HEK293 (cell line): ENCODE measurements at regions not wholly inside any gene's neighbourhood (a gene's known extent, or its start where the extent isn't known, plus 50 kb on each side); places are given as distances from the start of the nearest gene placed in this dataset.
A peak's percentile ranks its signal among the peaks of the same experiment; 100 is the strongest.

Experiments
- CTCF ChIA-PET: fragments of 350-600 bp; formaldehyde crosslinking; extraction: SDS; loops from one replicate; lab custom pipeline; 2021; ENCODE audit warnings: antibody characterized with exemption; lab: Yijun Ruan, JAX
- POLR2A ChIA-PET: fragments of 300-600 bp; formaldehyde crosslinking; extraction: SDS; loops from one replicate; lab custom pipeline; 2020; ENCODE audit warnings: antibody characterized with exemption, inconsistent platforms; lab: Yijun Ruan, JAX
- H3K27ac ChIP-seq: fragments of 200-500 bp; sonication (Bioruptor generic); 2 replicates; pipeline ENCODE4 v1.5.1; 2014; ENCODE audit warnings: low read depth, low read length, control low read depth, inconsistent platforms; ENCODE audit errors: extremely low read depth
- H3K36me3 ChIP-seq, 2 experiments: fragments of 200-500 bp in 1 of 2; sonication (Bioruptor generic) in 1 of 2; 1 replicate in 1 of 2; 2 replicates in 1 of 2; pipeline ENCODE4 v1.5.1; 2014 to 2017; ENCODE audit warnings: inconsistent platforms in 2 of 2, low read length in 2 of 2; ENCODE audit not compliant: control insufficient read depth in 2 of 2, insufficient read depth in 1 of 2
- H3K4me1 ChIP-seq: fragments of 200-500 bp; sonication (Bioruptor generic); 2 replicates; pipeline ENCODE4 v1.5.1; 2014; ENCODE audit warnings: mild to moderate bottlenecking, low read length, inconsistent platforms; ENCODE audit not compliant: control insufficient read depth, insufficient read depth
- H3K4me3 ChIP-seq: 2 replicates; pipeline ENCODE4 v1.5.1; 2011; ENCODE audit warnings: low read depth, mild to moderate bottlenecking, control low read depth, low read length, moderate library complexity
- H3K9me3 ChIP-seq: fragments of 200-500 bp; sonication (Bioruptor generic); 2 replicates; pipeline ENCODE4 v1.5.1; 2014; ENCODE audit warnings: low read depth, low read length, inconsistent platforms; ENCODE audit not compliant: control insufficient read depth, insufficient read depth
- KLF16 ChIP-seq: fragments of 450-650 bp; formaldehyde crosslinking; IDR thresholded peaks from 2 replicates; pipeline ENCODE4 v1.5.1; 2017; ENCODE audit warnings: missing biosample characterization, missing genetic modification characterization
- TRIM28 ChIP-seq: IDR thresholded peaks from 2 replicates; pipeline ENCODE4 v1.6.1; 2011; ENCODE audit warnings: low read length, control low read depth, borderline replicate concordance
- ZEB2 ChIP-seq: fragments of 450-650 bp; formaldehyde crosslinking; IDR thresholded peaks from 2 replicates; pipeline ENCODE4 v1.5.1; 2016; ENCODE audit warnings: missing biosample characterization, missing genetic modification characterization
- ZNF18 ChIP-seq: fragments of 450-650 bp; formaldehyde crosslinking; IDR thresholded peaks from 2 replicates; pipeline ENCODE4 v1.5.1; 2016; ENCODE audit warnings: missing biosample characterization, missing genetic modification characterization
- ZNF416 ChIP-seq: fragments of 450-650 bp; formaldehyde crosslinking; IDR thresholded peaks from 2 replicates; pipeline ENCODE4 v1.5.1; 2016; ENCODE audit warnings: missing biosample characterization, missing genetic modification characterization
- ZNF449 ChIP-seq: fragments of 450-650 bp; formaldehyde crosslinking; IDR thresholded peaks from 2 replicates; pipeline ENCODE4 v1.5.1; 2017; ENCODE audit warnings: missing biosample characterization, mild to moderate bottlenecking, missing genetic modification characterization, moderate library complexity
- ZNF473 ChIP-seq: fragments of 450-650 bp; formaldehyde crosslinking; IDR thresholded peaks from 2 replicates; pipeline ENCODE4 v1.5.1; 2017; ENCODE audit warnings: missing biosample characterization, missing genetic modification characterization
- ZNF791 ChIP-seq: fragments of 450-650 bp; formaldehyde crosslinking; IDR thresholded peaks from 2 replicates; pipeline ENCODE4 v1.5.1; 2016; ENCODE audit warnings: missing biosample characterization, missing genetic modification characterization
- ZNF830 ChIP-seq: fragments of 450-650 bp; IDR thresholded peaks from 2 replicates; pipeline ENCODE4 v1.5.0; 2018; ENCODE audit warnings: missing biosample characterization, missing genetic modification characterization, low read depth, mild to moderate bottlenecking, moderate library complexity
- ZSCAN23 ChIP-seq: fragments of 450-650 bp; formaldehyde crosslinking; IDR thresholded peaks from 2 replicates; pipeline ENCODE4 v1.5.1; 2016; ENCODE audit warnings: missing biosample characterization, missing genetic modification characterization
- TF ChIP-seq, protein P1 (sequence below): fragments of 450-650 bp; formaldehyde crosslinking; IDR thresholded peaks from 2 replicates; pipeline ENCODE4 v1.5.1; 2016; ENCODE audit warnings: missing biosample characterization, missing genetic modification characterization, borderline replicate concordance

GRCh38 chr2:67516899-67517530, 119.9 kb downstream of the ETAA1 start (continued):
- TF ChIP-seq, protein P1, sequence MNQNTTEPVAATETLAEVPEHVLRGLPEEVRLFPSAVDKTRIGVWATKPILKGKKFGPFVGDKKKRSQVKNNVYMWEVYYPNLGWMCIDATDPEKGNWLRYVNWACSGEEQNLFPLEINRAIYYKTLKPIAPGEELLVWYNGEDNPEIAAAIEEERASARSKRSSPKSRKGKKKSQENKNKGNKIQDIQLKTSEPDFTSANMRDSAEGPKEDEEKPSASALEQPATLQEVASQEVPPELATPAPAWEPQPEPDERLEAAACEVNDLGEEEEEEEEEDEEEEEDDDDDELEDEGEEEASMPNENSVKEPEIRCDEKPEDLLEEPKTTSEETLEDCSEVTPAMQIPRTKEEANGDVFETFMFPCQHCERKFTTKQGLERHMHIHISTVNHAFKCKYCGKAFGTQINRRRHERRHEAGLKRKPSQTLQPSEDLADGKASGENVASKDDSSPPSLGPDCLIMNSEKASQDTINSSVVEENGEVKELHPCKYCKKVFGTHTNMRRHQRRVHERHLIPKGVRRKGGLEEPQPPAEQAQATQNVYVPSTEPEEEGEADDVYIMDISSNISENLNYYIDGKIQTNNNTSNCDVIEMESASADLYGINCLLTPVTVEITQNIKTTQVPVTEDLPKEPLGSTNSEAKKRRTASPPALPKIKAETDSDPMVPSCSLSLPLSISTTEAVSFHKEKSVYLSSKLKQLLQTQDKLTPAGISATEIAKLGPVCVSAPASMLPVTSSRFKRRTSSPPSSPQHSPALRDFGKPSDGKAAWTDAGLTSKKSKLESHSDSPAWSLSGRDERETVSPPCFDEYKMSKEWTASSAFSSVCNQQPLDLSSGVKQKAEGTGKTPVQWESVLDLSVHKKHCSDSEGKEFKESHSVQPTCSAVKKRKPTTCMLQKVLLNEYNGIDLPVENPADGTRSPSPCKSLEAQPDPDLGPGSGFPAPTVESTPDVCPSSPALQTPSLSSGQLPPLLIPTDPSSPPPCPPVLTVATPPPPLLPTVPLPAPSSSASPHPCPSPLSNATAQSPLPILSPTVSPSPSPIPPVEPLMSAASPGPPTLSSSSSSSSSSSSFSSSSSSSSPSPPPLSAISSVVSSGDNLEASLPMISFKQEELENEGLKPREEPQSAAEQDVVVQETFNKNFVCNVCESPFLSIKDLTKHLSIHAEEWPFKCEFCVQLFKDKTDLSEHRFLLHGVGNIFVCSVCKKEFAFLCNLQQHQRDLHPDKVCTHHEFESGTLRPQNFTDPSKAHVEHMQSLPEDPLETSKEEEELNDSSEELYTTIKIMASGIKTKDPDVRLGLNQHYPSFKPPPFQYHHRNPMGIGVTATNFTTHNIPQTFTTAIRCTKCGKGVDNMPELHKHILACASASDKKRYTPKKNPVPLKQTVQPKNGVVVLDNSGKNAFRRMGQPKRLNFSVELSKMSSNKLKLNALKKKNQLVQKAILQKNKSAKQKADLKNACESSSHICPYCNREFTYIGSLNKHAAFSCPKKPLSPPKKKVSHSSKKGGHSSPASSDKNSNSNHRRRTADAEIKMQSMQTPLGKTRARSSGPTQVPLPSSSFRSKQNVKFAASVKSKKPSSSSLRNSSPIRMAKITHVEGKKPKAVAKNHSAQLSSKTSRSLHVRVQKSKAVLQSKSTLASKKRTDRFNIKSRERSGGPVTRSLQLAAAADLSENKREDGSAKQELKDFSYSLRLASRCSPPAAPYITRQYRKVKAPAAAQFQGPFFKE (tag by site-specific recombination): no peak
- TF ChIP-seq ZEB2 (tag by site-specific recombination): 0 out of 2 replicates have a peak, but pooled peaks have one; percentile 38

- Histone ChIP-seq H3K36me3 (no peaks in the 10 kb centered on the region), H3K4me1 (peaks cover 6% of the 10 kb centered on the region; the same call in 1 of the 2 replicates), H3K9me3 (no peaks in the 10 kb centered on the region), H3K27ac (no peak overlapping the region), H3K4me3 (no peak overlapping the region)
- ChIA-PET CTCF (interaction anchor here (0.7 to 1.3 kb wide), 3 partner anchors 13 to 510 kb away, joined by 3 to 4 read pairs (median 4); no protein-coding TSS in a partner anchor), POLR2A (no interaction called here)
- TF ChIP-seq ZNF416 (tag by site-specific recombination): no peak
Observed at GRCh38 chr2:67522148-67522547, 125.0 kb downstream of the ETAA1 start.

DNA sequence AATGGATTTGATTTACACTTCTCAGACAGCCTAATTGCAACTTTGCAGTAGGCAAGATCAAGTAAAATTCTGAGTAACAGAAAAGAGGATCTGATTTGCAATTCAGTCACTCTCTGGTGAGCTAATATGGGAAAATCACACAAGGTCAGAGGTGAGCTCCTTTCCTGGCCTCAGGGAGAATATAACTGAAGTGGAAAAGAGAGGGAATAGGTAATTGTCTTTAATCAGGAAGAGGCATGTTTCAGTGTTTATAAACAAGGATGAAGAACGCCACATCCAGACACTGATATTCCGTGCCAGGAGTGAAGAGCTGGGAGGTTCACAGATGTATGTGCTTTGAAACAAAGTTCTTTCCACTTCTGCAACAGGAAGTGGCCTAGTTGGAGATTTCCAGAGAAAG, 127.1 kb downstream of the ETAA1 start:
- no peaks in the 10 kb centered on the region for H3K9me3 ChIP-seq
- CTCF ChIA-PET: interaction anchor here (0.6 to 0.7 kb wide), 2 partner anchors 9 to 110 kb away, joined by 3 read pairs; no protein-coding TSS in a partner anchor
- no peaks in the 10 kb centered on the region for H3K36me3 ChIP-seq
- peaks cover 6% of the 10 kb centered on the region; the same call in 1 of the 2 replicates for H3K4me1 ChIP-seq
- TF ChIP-seq ZNF791 (tag by site-specific recombination): no peak
- 0 out of 2 replicates have a peak, but pooled peaks have one; percentile 18 for TF ChIP-seq TRIM28
- no peak overlapping the region for H3K27ac ChIP-seq
- H3K4me3 ChIP-seq: no peak overlapping the region
- POLR2A ChIA-PET: no interaction called here

DNA sequence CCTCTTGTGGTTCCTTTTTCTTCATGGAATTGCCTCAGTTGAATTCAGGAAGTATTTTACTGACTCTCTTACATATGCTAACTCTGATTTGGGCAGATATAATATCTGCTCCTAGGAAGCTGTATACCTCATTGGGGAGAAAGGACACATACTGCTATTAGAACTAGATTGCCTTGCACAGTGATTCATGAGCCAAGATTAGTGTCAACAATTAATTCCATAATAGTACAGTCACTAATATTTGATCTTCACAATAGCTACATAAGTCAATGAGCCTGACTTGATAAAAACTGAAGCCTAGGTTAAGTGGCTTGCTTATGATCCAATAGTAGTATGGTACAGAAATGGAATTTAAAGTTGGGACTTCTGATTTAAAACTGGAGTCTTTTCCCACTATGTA, 127.6 kb downstream of the ETAA1 start:
- POLR2A ChIA-PET: no interaction called here
- TF ChIP-seq ZNF18 (tag by site-specific recombination) (no peak), KLF16 (tag by site-specific recombination) (no peak), ZNF473 (tag by site-specific recombination) (no peak), ZNF449 (tag by site-specific recombination) (no peak), ZSCAN23 (no peak), ZNF830 (no peak)
- no peak overlapping the region for H3K4me3 ChIP-seq
- H3K36me3 ChIP-seq: no peaks in the 10 kb centered on the region
- H3K27ac ChIP-seq: no peak overlapping the region
- H3K9me3 ChIP-seq: no peaks in the 10 kb centered on the region
- H3K4me1 ChIP-seq: peaks cover 6% of the 10 kb centered on the region; the same call in 1 of the 2 replicates
- CTCF ChIA-PET: interaction anchor here (0.6 to 0.7 kb wide), 2 partner anchors 9 to 110 kb away, joined by 3 read pairs; no protein-coding TSS in a partner anchor
